PC-9 (cell line): ENCODE measurements at regions not wholly inside any gene's neighbourhood (a gene's known extent, or its start where the extent isn't known, plus 50 kb on each side); places are given as distances from the start of the nearest gene placed in this dataset.
"Not testable (repeated sequence)": the region's sequence is repeated elsewhere in the genome, so short reads cannot be mapped to it uniquely, and the experiment has no call there.

ENCODE experiments used
- CTCF ChIP-seq: fragments of 200-600 bp; sonication (generic); conservative IDR thresholded peaks from 2 replicates; pipeline ENCODE4 v1.6.1; 2017; ENCODE audit warnings: mixed run types, antibody characterized with exemption, mild to moderate bottlenecking, moderate library complexity
- EZH2 ChIP-seq: fragments of 200-600 bp; sonication (generic); IDR thresholded peaks from 2 replicates; pipeline ENCODE4 v1.8.0; 2017; ENCODE audit warnings: antibody characterized with exemption, low read depth

- not testable (repeated sequence) for TF ChIP-seq CTCF, EZH2
These were observed 54.8 kb upstream of the PROP1 start for GRCh38 chr5:178050873-178051272.
